Ovary (tissue), 3 donors: ENCODE measurements at regions not wholly inside any gene's neighbourhood (a gene's known extent, or its start where the extent isn't known, plus 50 kb on each side); places are given as distances from the start of the nearest gene placed in this dataset.

ENCODE experiments used
- CTCF ChIP-seq, 3 donors: fragments of 450-650 bp in 2 of 3; fragments of 200-600 bp in 1 of 3; IDR thresholded peaks; one replicate each; pipeline versions ENCODE4 v1.5.1 to v1.8.0; 2016 to 2022; ENCODE audit warnings: antibody characterized with exemption in 3 of 3, mild to moderate bottlenecking in 1 of 3
- EP300 ChIP-seq: sonication (generic); formaldehyde crosslinking; IDR thresholded peaks from one replicate; pipeline ENCODE4 v1.6.1; 2017; ENCODE audit warnings: antibody characterized with exemption
- POLR2A ChIP-seq: fragments of 450-650 bp; IDR thresholded peaks from one replicate; pipeline ENCODE4 v1.6.1; 2017; ENCODE audit warnings: antibody characterized with exemption, mild to moderate bottlenecking, moderate library complexity
- donor health status: DM: no; HTN: no; CAD: no.

- TF ChIP-seq CTCF (IDR thresholded peaks at IDR 0.05) (no peak), POLR2A (no peak), EP300 (no peak)
These were observed 304.8 kb downstream of the PCNX1 start for GRCh38 chr14:71212093-71212492.
